HEK293 (cell line): ENCODE measurements at regions not wholly inside any gene's neighbourhood (a gene's known extent, or its start where the extent isn't known, plus 50 kb on each side); places are given as distances from the start of the nearest gene placed in this dataset.

Source experiments
- CTCF ChIA-PET: fragments of 350-600 bp; formaldehyde crosslinking; extraction: SDS; loops from one replicate; lab custom pipeline; 2021; ENCODE audit warnings: antibody characterized with exemption; lab: Yijun Ruan, JAX
- POLR2A ChIA-PET: fragments of 300-600 bp; formaldehyde crosslinking; extraction: SDS; loops from one replicate; lab custom pipeline; 2020; ENCODE audit warnings: antibody characterized with exemption, inconsistent platforms; lab: Yijun Ruan, JAX
- H3K27ac ChIP-seq: fragments of 200-500 bp; sonication (Bioruptor generic); 2 replicates; pipeline ENCODE4 v1.5.1; 2014; ENCODE audit warnings: low read depth, low read length, control low read depth, inconsistent platforms; ENCODE audit errors: extremely low read depth
- H3K36me3 ChIP-seq, 2 experiments: fragments of 200-500 bp in 1 of 2; sonication (Bioruptor generic) in 1 of 2; 1 replicate in 1 of 2; 2 replicates in 1 of 2; pipeline ENCODE4 v1.5.1; 2014 to 2017; ENCODE audit warnings: inconsistent platforms in 2 of 2, low read length in 2 of 2; ENCODE audit not compliant: control insufficient read depth in 2 of 2, insufficient read depth in 1 of 2
- H3K4me1 ChIP-seq: fragments of 200-500 bp; sonication (Bioruptor generic); 2 replicates; pipeline ENCODE4 v1.5.1; 2014; ENCODE audit warnings: mild to moderate bottlenecking, low read length, inconsistent platforms; ENCODE audit not compliant: control insufficient read depth, insufficient read depth
- H3K4me3 ChIP-seq: 2 replicates; pipeline ENCODE4 v1.5.1; 2011; ENCODE audit warnings: low read depth, mild to moderate bottlenecking, control low read depth, low read length, moderate library complexity
- H3K9me3 ChIP-seq: fragments of 200-500 bp; sonication (Bioruptor generic); 2 replicates; pipeline ENCODE4 v1.5.1; 2014; ENCODE audit warnings: low read depth, low read length, inconsistent platforms; ENCODE audit not compliant: control insufficient read depth, insufficient read depth
- INSM2 ChIP-seq: fragments of 450-650 bp; formaldehyde crosslinking; IDR thresholded peaks from 2 replicates; pipeline ENCODE4 v1.5.1; 2016; ENCODE audit warnings: missing biosample characterization, missing genetic modification characterization
- KLF8 ChIP-seq: fragments of 450-650 bp; formaldehyde crosslinking; IDR thresholded peaks from 2 replicates; pipeline ENCODE4 v1.5.1; 2016; ENCODE audit warnings: missing biosample characterization, missing genetic modification characterization
- SETDB1 ChIP-seq: IDR thresholded peaks from one replicate; pipeline ENCODE4 v1.6.1; 2017; ENCODE audit warnings: mild to moderate bottlenecking, low read length, moderate library complexity, mixed read lengths; ENCODE audit not compliant: insufficient read length
- SP2 ChIP-seq: fragments of 450-650 bp; formaldehyde crosslinking; IDR thresholded peaks from 2 replicates; pipeline ENCODE4 v1.5.1; 2016; ENCODE audit warnings: missing biosample characterization, missing genetic modification characterization
- YY1 ChIP-seq: fragments of 450-650 bp; formaldehyde crosslinking; IDR thresholded peaks from 2 replicates; pipeline ENCODE4 v1.5.1; 2018; ENCODE audit warnings: missing biosample characterization, missing genetic modification characterization
- ZBTB10 ChIP-seq: fragments of 450-650 bp; formaldehyde crosslinking; IDR thresholded peaks from 2 replicates; pipeline ENCODE4 v1.5.1; 2016; ENCODE audit warnings: missing biosample characterization, missing genetic modification characterization
- ZBTB21 ChIP-seq: fragments of 450-650 bp; formaldehyde crosslinking; IDR thresholded peaks from 2 replicates; pipeline ENCODE4 v1.5.1; 2017; ENCODE audit warnings: missing biosample characterization, missing genetic modification characterization
- ZBTB26 ChIP-seq: fragments of 450-650 bp; formaldehyde crosslinking; optimal IDR thresholded peaks from 2 replicates; pipeline ENCODE3; 2016; ENCODE audit warnings: missing biosample characterization, mild to moderate bottlenecking, missing genetic modification characterization
- ZBTB44 ChIP-seq: fragments of 450-650 bp; IDR thresholded peaks from 2 replicates; pipeline ENCODE4 v1.5.1; 2018; ENCODE audit warnings: missing biosample characterization, mild to moderate bottlenecking, missing genetic modification characterization
- ZNF157 ChIP-seq: fragments of 450-650 bp; formaldehyde crosslinking; IDR thresholded peaks from 2 replicates; pipeline ENCODE4 v1.5.1; 2016; ENCODE audit warnings: missing biosample characterization, missing genetic modification characterization
- ZNF202 ChIP-seq: fragments of 450-650 bp; formaldehyde crosslinking; IDR thresholded peaks from 2 replicates; pipeline ENCODE4 v1.5.1; 2016; ENCODE audit warnings: missing biosample characterization, missing genetic modification characterization, borderline replicate concordance
- ZNF26 ChIP-seq: fragments of 450-650 bp; formaldehyde crosslinking; IDR thresholded peaks from 2 replicates; pipeline ENCODE4 v1.5.1; 2016; ENCODE audit warnings: missing biosample characterization, missing genetic modification characterization
- ZNF324 ChIP-seq: fragments of 450-650 bp; formaldehyde crosslinking; IDR thresholded peaks from 2 replicates; pipeline ENCODE4 v1.5.1; 2016; ENCODE audit warnings: missing biosample characterization, missing genetic modification characterization
- ZNF341 ChIP-seq: fragments of 450-650 bp; formaldehyde crosslinking; IDR thresholded peaks from 2 replicates; pipeline ENCODE4; 2016; ENCODE audit warnings: low read depth, missing biosample characterization, missing genetic modification characterization
- ZNF549 ChIP-seq: fragments of 450-650 bp; IDR thresholded peaks from 2 replicates; pipeline ENCODE4 v1.5.1; 2018; ENCODE audit warnings: missing biosample characterization, missing genetic modification characterization, mild to moderate bottlenecking, inconsistent platforms, moderate library complexity
- ZNF555 ChIP-seq: fragments of 450-650 bp; formaldehyde crosslinking; conservative IDR thresholded peaks from 2 replicates; pipeline ENCODE4 v1.5.1; 2017; ENCODE audit warnings: missing biosample characterization, mild to moderate bottlenecking, missing genetic modification characterization, inconsistent platforms
- ZNF561 ChIP-seq: fragments of 450-650 bp; IDR thresholded peaks from 2 replicates; pipeline ENCODE4 v1.5.1; 2018; ENCODE audit warnings: missing biosample characterization, missing genetic modification characterization, borderline replicate concordance
- ZNF623 ChIP-seq: fragments of 450-650 bp; formaldehyde crosslinking; IDR thresholded peaks from 2 replicates; pipeline ENCODE4 v1.5.1; 2016; ENCODE audit warnings: missing biosample characterization, missing genetic modification characterization
- ZNF664 ChIP-seq: fragments of 450-650 bp; formaldehyde crosslinking; IDR thresholded peaks from 2 replicates; pipeline ENCODE4 v1.5.1; 2016; ENCODE audit warnings: missing biosample characterization, missing genetic modification characterization
- ZNF837 ChIP-seq: fragments of 450-650 bp; formaldehyde crosslinking; IDR thresholded peaks from 2 replicates; pipeline ENCODE4 v1.5.1; 2016; ENCODE audit warnings: missing biosample characterization, missing genetic modification characterization
- ZSCAN16 ChIP-seq: fragments of 450-650 bp; formaldehyde crosslinking; IDR thresholded peaks from 2 replicates; pipeline ENCODE4 v1.5.1; 2016; ENCODE audit warnings: missing biosample characterization, missing genetic modification characterization
- ZSCAN18 ChIP-seq: fragments of 450-650 bp; formaldehyde crosslinking; IDR thresholded peaks from 2 replicates; pipeline ENCODE4 v1.5.1; 2016; ENCODE audit warnings: missing biosample characterization, missing genetic modification characterization

- no peak for TF ChIP-seq ZBTB26 (tag by site-specific recombination)
- TF ChIP-seq ZSCAN16 (tag by site-specific recombination) = no peak
Measured at GRCh38 chr6:27623103-27623502, 150.2 kb upstream of the ZNF184 start (continued).

GRCh38 chr6:27619436-27619835 lies 146.5 kb upstream of the ZNF184 start:
- H3K4me1 ChIP-seq = no peaks in the 10 kb centered on the region
- ChIA-PET CTCF (interaction anchor here (0.6 to 4.1 kb wide), 6 partner anchors 9 to 101 kb away, joined by 4 to 24 read pairs (median 5); no protein-coding TSS in a partner anchor), POLR2A (no interaction called here)
- H3K27ac ChIP-seq = no peak overlapping the region
- no peaks in the 10 kb centered on the region for H3K9me3 ChIP-seq
- H3K4me3 ChIP-seq = no peak overlapping the region
- no peaks in the 10 kb centered on the region for H3K36me3 ChIP-seq
- no peak for TF ChIP-seq YY1 (tag by site-specific recombination)
- no peak for TF ChIP-seq ZNF555 (tag by site-specific recombination)
- TF ChIP-seq ZNF623 (tag by site-specific recombination) = no peak
- no peak for TF ChIP-seq ZSCAN18 (tag by site-specific recombination)
- TF ChIP-seq KLF8 (tag by site-specific recombination) = no peak
- TF ChIP-seq ZBTB21 (tag by site-specific recombination) = no peak
- no peak for TF ChIP-seq ZNF664 (tag by site-specific recombination)
- no peak for TF ChIP-seq ZNF561 (tag by site-specific recombination)
- no peak for TF ChIP-seq ZNF341 (tag by site-specific recombination)
- TF ChIP-seq ZNF837 (tag by site-specific recombination) = no peak
- no peak for TF ChIP-seq INSM2 (tag by site-specific recombination)
- no peak for TF ChIP-seq SETDB1
- TF ChIP-seq ZNF324 (tag by site-specific recombination) = no peak
- no peak for TF ChIP-seq ZBTB10 (tag by site-specific recombination)
- TF ChIP-seq ZNF202 = no peak
- TF ChIP-seq ZNF549 (tag by site-specific recombination) = no peak
- TF ChIP-seq ZNF157 = no peak
- no peak for TF ChIP-seq SP2
- no peak for TF ChIP-seq ZBTB44
- no peak for TF ChIP-seq ZNF26 (tag by site-specific recombination)
